ENCODE measurements at regions not wholly inside any gene's neighbourhood (a gene's known extent, or its start where the extent isn't known, plus 50 kb on each side); places are given as distances from the start of the nearest gene placed in this dataset.

- ChIA-PET POLR2A (no interaction called here), CTCF (no interaction called here)
- Mint-ChIP-seq H3K4me3 (no peak overlapping the region), H3K9me3 (no peaks in the 10 kb centered on the region), H3K27me3 (no peaks in the 10 kb centered on the region), H3K4me1 (ENCODE audit: low read depth) (no peaks in the 10 kb centered on the region), H3K27ac (no peak overlapping the region), H3K36me3 (no peaks in the 10 kb centered on the region)
- no peak for DNase-seq
- intact Hi-C loops (cut with micrococcal nuclease): no loop called here
Observed at GRCh38 chr13:72412481-72412880, 314.9 kb downstream of the MZT1 start.

- Mint-ChIP-seq H3K27me3 (no peaks in the 10 kb centered on the region), H3K9me3 (no peaks in the 10 kb centered on the region), H3K27ac (no peak overlapping the region), H3K4me1 (ENCODE audit: low read depth) (no peaks in the 10 kb centered on the region), H3K36me3 (no peaks in the 10 kb centered on the region), H3K4me3 (no peak overlapping the region)
- DNase-seq: no peak
- intact Hi-C loops (cut with micrococcal nuclease): no loop called here
- POLR2A ChIA-PET: no interaction called here
- CTCF ChIA-PET: no interaction called here
Observed at GRCh38 chr13:72405441-72405840, 322.0 kb downstream of the MZT1 start.

GRCh38 chr13:72403396-72404010, 323.9 kb downstream of the MZT1 start:
- Mint-ChIP-seq H3K4me3 (no peak overlapping the region), H3K27ac (no peak overlapping the region)

GRCh38 chr13:72400856-72401255, 326.6 kb downstream of the MZT1 start:
- H3K27me3 Mint-ChIP-seq: no peaks in the 10 kb centered on the region
- DNase-seq: no peak
- H3K4me1 Mint-ChIP-seq (ENCODE audit: low read depth): no peaks in the 10 kb centered on the region
- no peak overlapping the region for H3K4me3 Mint-ChIP-seq
- intact Hi-C loops (cut with micrococcal nuclease): no loop called here
- H3K9me3 Mint-ChIP-seq: no peaks in the 10 kb centered on the region
- ChIA-PET CTCF (no interaction called here), POLR2A (no interaction called here)
- H3K27ac Mint-ChIP-seq: no peak overlapping the region
- H3K36me3 Mint-ChIP-seq: no peaks in the 10 kb centered on the region

More at GRCh38 chr13:72403396-72404010, 323.9 kb downstream of the MZT1 start:
- ChIA-PET CTCF (interaction anchor here (0.6 kb wide), 1 partner anchor 10 kb away, joined by 3 read pairs; no protein-coding TSS in a partner anchor), POLR2A (no interaction called here)
- H3K36me3 Mint-ChIP-seq: no peaks in the 10 kb centered on the region
- DNase-seq: no peak
- no peaks in the 10 kb centered on the region for H3K9me3 Mint-ChIP-seq
- no peaks in the 10 kb centered on the region for H3K27me3 Mint-ChIP-seq
- no peaks in the 10 kb centered on the region for H3K4me1 Mint-ChIP-seq (ENCODE audit: low read depth)
- intact Hi-C loops (cut with micrococcal nuclease): no loop called here

- no peak overlapping the region for H3K4me3 Mint-ChIP-seq
- ChIA-PET POLR2A (no interaction called here), CTCF (no interaction called here)
- no peak for DNase-seq
- no peaks in the 10 kb centered on the region for H3K36me3 Mint-ChIP-seq
- H3K4me1 Mint-ChIP-seq (ENCODE audit: low read depth): no peaks in the 10 kb centered on the region
- H3K9me3 Mint-ChIP-seq: no peaks in the 10 kb centered on the region
- no peak overlapping the region for H3K27ac Mint-ChIP-seq
- intact Hi-C loops (cut with micrococcal nuclease): no loop called here
- no peaks in the 10 kb centered on the region for H3K27me3 Mint-ChIP-seq
Observed at GRCh38 chr13:72399351-72399750, 328.1 kb downstream of the MZT1 start.

- no peak for DNase-seq
- Mint-ChIP-seq H3K4me1 (ENCODE audit: low read depth) (no peaks in the 10 kb centered on the region), H3K9me3 (no peaks in the 10 kb centered on the region), H3K27ac (no peak overlapping the region), H3K4me3 (no peak overlapping the region), H3K36me3 (no peaks in the 10 kb centered on the region), H3K27me3 (no peaks in the 10 kb centered on the region)
- intact Hi-C loops (cut with micrococcal nuclease): no loop called here
- ChIA-PET CTCF (no interaction called here), POLR2A (no interaction called here)
Observed at GRCh38 chr13:72397265-72397664, 330.2 kb downstream of the MZT1 start.

- no peaks in the 10 kb centered on the region for H3K36me3 Mint-ChIP-seq
- no peaks in the 10 kb centered on the region for H3K9me3 Mint-ChIP-seq
- no peak overlapping the region for H3K4me3 Mint-ChIP-seq
- DNase-seq: no peak
- POLR2A ChIA-PET: no interaction called here
- CTCF ChIA-PET: no interaction called here
- no peaks in the 10 kb centered on the region for H3K27me3 Mint-ChIP-seq
- intact Hi-C loops (cut with micrococcal nuclease): no loop called here
- no peaks in the 10 kb centered on the region for H3K4me1 Mint-ChIP-seq (ENCODE audit: low read depth)
- H3K27ac Mint-ChIP-seq: no peak overlapping the region
Observed at GRCh38 chr13:72390909-72391308, 336.5 kb downstream of the MZT1 start.

- Mint-ChIP-seq H3K36me3 (no peaks in the 10 kb centered on the region), H3K9me3 (peaks cover 4% of the 10 kb centered on the region), H3K27me3 (no peaks in the 10 kb centered on the region), H3K4me1 (ENCODE audit: low read depth) (no peaks in the 10 kb centered on the region), H3K4me3 (no peak overlapping the region), H3K27ac (no peak overlapping the region)
- CTCF ChIA-PET: no interaction called here
- no peak for DNase-seq
- POLR2A ChIA-PET: no interaction called here
- intact Hi-C loops (cut with micrococcal nuclease): no loop called here
Observed at GRCh38 chr13:72386138-72386684, 341.2 kb downstream of the MZT1 start.

GRCh38 chr13:72384879-72385278, 342.6 kb downstream of the MZT1 start:
- Mint-ChIP-seq H3K27ac (no peak overlapping the region), H3K4me3 (no peak overlapping the region), H3K9me3 (peaks cover 4% of the 10 kb centered on the region), H3K36me3 (no peaks in the 10 kb centered on the region), H3K27me3 (no peaks in the 10 kb centered on the region), H3K4me1 (ENCODE audit: low read depth) (no peaks in the 10 kb centered on the region)
- intact Hi-C loops (cut with micrococcal nuclease): no loop called here
- no peak for DNase-seq
- ChIA-PET POLR2A (no interaction called here), CTCF (no interaction called here)

- POLR2A ChIA-PET: no interaction called here
- no peaks in the 10 kb centered on the region for H3K27me3 Mint-ChIP-seq
- CTCF ChIA-PET: no interaction called here
- intact Hi-C loops (cut with micrococcal nuclease): no loop called here
- no peak overlapping the region for H3K4me3 Mint-ChIP-seq
- no peak for DNase-seq
- no peaks in the 10 kb centered on the region for H3K4me1 Mint-ChIP-seq (ENCODE audit: low read depth)
- no peaks in the 10 kb centered on the region for H3K36me3 Mint-ChIP-seq
- peaks cover 4% of the 10 kb centered on the region for H3K9me3 Mint-ChIP-seq
- no peak overlapping the region for H3K27ac Mint-ChIP-seq
Observed at GRCh38 chr13:72384186-72384823, 343.1 kb downstream of the MZT1 start.

- Mint-ChIP-seq H3K36me3 (no peaks in the 10 kb centered on the region), H3K27ac (no peak overlapping the region), H3K27me3 (no peaks in the 10 kb centered on the region), H3K9me3 (peaks cover 4% of the 10 kb centered on the region), H3K4me1 (ENCODE audit: low read depth) (no peaks in the 10 kb centered on the region), H3K4me3 (no peak overlapping the region)
- intact Hi-C loops (cut with micrococcal nuclease): no loop called here
- ChIA-PET CTCF (no interaction called here), POLR2A (no interaction called here)
- no peak for DNase-seq
Observed at GRCh38 chr13:72383646-72384045, 343.8 kb downstream of the MZT1 start.

GRCh38 chr13:72379581-72379980, 347.8 kb downstream of the MZT1 start:
- ChIA-PET POLR2A (no interaction called here), CTCF (no interaction called here)
- no peak overlapping the region for H3K27ac Mint-ChIP-seq
- H3K27me3 Mint-ChIP-seq: no peaks in the 10 kb centered on the region
- no peak overlapping the region for H3K4me3 Mint-ChIP-seq
- DNase-seq: no peak
- no peaks in the 10 kb centered on the region for H3K9me3 Mint-ChIP-seq
- intact Hi-C loops (cut with micrococcal nuclease): no loop called here
- no peaks in the 10 kb centered on the region for H3K36me3 Mint-ChIP-seq
- no peaks in the 10 kb centered on the region for H3K4me1 Mint-ChIP-seq (ENCODE audit: low read depth)

- Mint-ChIP-seq H3K27ac (no peak overlapping the region), H3K4me1 (ENCODE audit: low read depth) (no peaks in the 10 kb centered on the region), H3K9me3 (no peaks in the 10 kb centered on the region), H3K36me3 (no peaks in the 10 kb centered on the region), H3K4me3 (no peak overlapping the region), H3K27me3 (no peaks in the 10 kb centered on the region)
- intact Hi-C loops (cut with micrococcal nuclease): no loop called here
- ChIA-PET CTCF (no interaction called here), POLR2A (no interaction called here)
- DNase-seq: no peak
Observed at GRCh38 chr13:72368031-72368430, 359.4 kb downstream of the MZT1 start.

Measured in activated CD4-positive, alpha-beta memory T cell treated with anti-CD3 and anti-CD28 coated beads for 36 hours (primary cell).